ENCODE measurements at regions not wholly inside any gene's neighbourhood (a gene's known extent, or its start where the extent isn't known, plus 50 kb on each side); places are given as distances from the start of the nearest gene placed in this dataset.

DNA sequence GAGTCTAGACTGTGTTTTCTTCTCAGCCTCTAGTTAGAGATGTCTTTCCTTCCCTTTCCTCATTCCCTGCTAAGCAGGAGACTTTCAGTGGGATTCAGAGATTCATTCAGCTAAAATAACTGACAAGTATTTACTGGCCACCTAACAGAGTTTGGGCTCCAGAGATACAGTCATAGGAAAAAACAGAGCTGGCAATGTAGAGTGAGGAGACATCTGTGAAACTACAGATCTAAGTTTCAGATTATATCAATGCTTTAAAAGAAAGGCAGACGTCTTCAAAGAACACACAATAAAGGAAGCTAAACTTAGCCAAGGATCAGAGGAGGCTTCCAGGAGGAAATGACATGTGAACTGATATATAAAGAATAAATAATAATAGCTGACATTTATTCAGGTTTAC is 355.6 kb upstream of the DDI1 start:
- Histone ChIP-seq H4K20me1 (ENCODE audit: insufficient read depth) (no peaks in the 10 kb centered on the region), H2AFZ (no peak overlapping the region), H3K79me2 (ENCODE audit: insufficient read depth) (no peaks in the 10 kb centered on the region), H3K36me3 (ENCODE audit: low read depth) (no peaks in the 10 kb centered on the region), H3K9me3 (ENCODE audit: low read depth) (no peaks in the 10 kb centered on the region), H3K27me3 (replicated peaks; ENCODE audit: insufficient read depth) (no peaks in the 10 kb centered on the region), H3K4me3 (no peak overlapping the region), H3K4me1 (ENCODE audit: insufficient read depth) (peaks cover 12% of the 10 kb centered on the region), H3K9me2 (ENCODE audit: insufficient read depth) (no peaks in the 10 kb centered on the region), H3K4me2 (ENCODE audit: unreplicated experiment) (no peak overlapping the region), H3F3A (ENCODE audit: insufficient read depth) (peaks cover 28% of the 10 kb centered on the region), H3K9ac (no peak overlapping the region), H3K27ac (no peak overlapping the region)
- 66 to 85% methylated on average over 1 of the region's 1 CpG for WGBS, 2 experiments (ENCODE audit: low coverage in 1 of 2, low lambda C conversion rate in 2 of 2, missing lambda C conversion rate in 2 of 2)
- DNase-seq: no peak
- in situ Hi-C loops (cut with MboI): loop anchor here (10.0 to 25.0 kb wide), 2 partner anchors 484 to 656 kb away; partner anchors contain the start of gene PDGFD
- TF ChIP-seq EZH2 (IDR thresholded peaks at IDR 0.05; ENCODE audit: insufficient read depth, poor library complexity, severe bottlenecking): no peak
- TF ChIP-seq EZH2phosphoT487 (IDR thresholded peaks at IDR 0.05; ENCODE audit: insufficient read depth, low read depth): no peak

DNA sequence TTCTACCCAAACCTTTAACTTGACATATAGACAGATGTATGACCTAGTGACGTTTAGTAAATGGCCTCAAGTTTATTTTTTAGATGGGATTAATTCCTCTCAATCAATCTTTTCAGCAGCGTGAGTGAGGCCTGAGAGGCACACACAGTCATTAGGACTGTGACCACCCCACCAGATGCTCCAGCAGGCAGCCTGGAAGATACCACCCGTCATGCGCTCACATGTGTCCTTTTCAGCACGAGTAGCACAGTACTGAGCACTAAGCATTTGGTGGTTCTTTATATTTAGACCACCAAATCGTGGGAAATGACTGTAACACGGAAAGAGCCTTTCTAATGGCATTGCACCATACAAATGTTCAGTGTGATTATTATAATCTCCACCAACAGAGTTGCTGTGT is 354.6 kb upstream of the DDI1 start:
- peak overlapping the region; percentile 54 for H2AFZ ChIP-seq

DNA sequence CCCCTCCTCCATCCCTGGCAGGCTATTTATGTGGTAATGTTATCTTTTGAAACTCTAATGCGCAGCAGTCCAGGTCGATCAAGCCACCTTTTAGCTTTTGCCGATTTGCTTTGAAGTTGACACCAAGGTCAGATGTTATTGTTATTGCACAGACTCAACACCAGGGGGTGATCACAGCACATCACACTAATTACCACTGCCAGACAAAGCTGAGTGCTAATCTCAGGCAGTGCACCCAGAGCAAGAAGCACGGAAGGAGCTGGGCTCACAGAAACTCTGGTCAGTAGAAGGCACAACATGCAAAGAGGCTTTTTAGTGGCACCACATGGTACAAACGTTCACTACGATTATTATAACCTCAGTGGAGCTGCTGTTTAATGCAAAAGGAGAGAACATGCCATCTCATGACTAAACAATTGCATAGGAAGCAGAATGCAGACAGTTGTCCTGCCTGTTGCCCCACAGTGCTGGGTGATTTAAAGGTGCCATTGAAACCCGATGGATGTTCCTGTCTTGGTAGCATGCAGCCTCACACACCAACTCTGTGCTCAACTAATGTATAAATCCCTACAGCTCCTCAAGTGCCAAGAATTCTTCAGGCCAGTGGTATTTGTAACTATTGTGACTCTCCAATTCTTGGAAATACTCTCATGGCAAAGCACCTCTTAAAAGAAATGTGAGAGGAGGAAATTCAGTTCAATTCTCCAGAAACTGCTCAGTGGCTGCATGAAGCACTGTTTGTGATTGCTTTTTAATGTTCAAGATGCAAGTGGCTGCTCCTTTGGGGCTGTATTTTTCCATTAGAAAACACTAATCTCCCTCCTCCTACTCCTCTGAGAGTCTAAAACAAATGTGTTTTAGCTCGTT is 353.9 kb upstream of the DDI1 start:
- Histone ChIP-seq H3K4me3 (peak overlapping the region; percentile 20; the same call in 1 of the 2 replicates), H3K9ac (no peak overlapping the region), H3K9me2 (ENCODE audit: insufficient read depth) (no peaks in the 10 kb centered on the region), H3K79me2 (ENCODE audit: insufficient read depth) (no peaks in the 10 kb centered on the region), H3K4me1 (ENCODE audit: insufficient read depth) (peaks cover 12% of the 10 kb centered on the region), H3K9me3 (ENCODE audit: low read depth) (no peaks in the 10 kb centered on the region), H3K36me3 (ENCODE audit: low read depth) (no peaks in the 10 kb centered on the region), H3K27me3 (replicated peaks; ENCODE audit: insufficient read depth) (no peaks in the 10 kb centered on the region), H3F3A (ENCODE audit: insufficient read depth) (peaks cover 18% of the 10 kb centered on the region; the same call in 1 of the 2 replicates), H3K4me2 (ENCODE audit: unreplicated experiment) (peak overlapping the region; percentile 41), H2AFZ (peak overlapping the region; percentile 54), H3K27ac (no peak overlapping the region), H4K20me1 (ENCODE audit: insufficient read depth) (no peaks in the 10 kb centered on the region)
- TF ChIP-seq EZH2 (IDR thresholded peaks at IDR 0.05; ENCODE audit: insufficient read depth, poor library complexity, severe bottlenecking): no peak
- TF ChIP-seq EZH2phosphoT487 (IDR thresholded peaks at IDR 0.05; ENCODE audit: insufficient read depth, low read depth): no peak
- in situ Hi-C loops (cut with MboI): loop anchor here (10.0 to 25.0 kb wide), 2 partner anchors 482 to 655 kb away; partner anchors contain the start of gene PDGFD
- peak; percentile 80 for DNase-seq
- 5 to 10% methylated on average over 8 of the region's 8 CpGs for WGBS, 2 experiments (ENCODE audit: low coverage in 1 of 2, low lambda C conversion rate in 2 of 2, missing lambda C conversion rate in 2 of 2)

More for the DNA sequence above, 354.6 kb upstream of the DDI1 start:
- Histone ChIP-seq H3K27ac (no peak overlapping the region), H3K4me1 (ENCODE audit: insufficient read depth) (peaks cover 12% of the 10 kb centered on the region), H3K9ac (no peak overlapping the region), H3F3A (ENCODE audit: insufficient read depth) (peaks cover 18% of the 10 kb centered on the region; the same call in 1 of the 2 replicates), H3K79me2 (ENCODE audit: insufficient read depth) (no peaks in the 10 kb centered on the region), H3K36me3 (ENCODE audit: low read depth) (no peaks in the 10 kb centered on the region), H3K4me2 (ENCODE audit: unreplicated experiment) (no peak overlapping the region), H3K9me3 (ENCODE audit: low read depth) (no peaks in the 10 kb centered on the region), H3K27me3 (replicated peaks; ENCODE audit: insufficient read depth) (no peaks in the 10 kb centered on the region), H3K9me2 (ENCODE audit: insufficient read depth) (no peaks in the 10 kb centered on the region), H3K4me3 (no peak overlapping the region), H4K20me1 (ENCODE audit: insufficient read depth) (no peaks in the 10 kb centered on the region)
- 55% methylated on average over 7 of the region's 7 CpGs for WGBS, 2 experiments (ENCODE audit: low coverage in 1 of 2, low lambda C conversion rate in 2 of 2, missing lambda C conversion rate in 2 of 2)
- TF ChIP-seq EZH2phosphoT487 (IDR thresholded peaks at IDR 0.05; ENCODE audit: insufficient read depth, low read depth): no peak
- no peak for TF ChIP-seq EZH2 (IDR thresholded peaks at IDR 0.05; ENCODE audit: insufficient read depth, poor library complexity, severe bottlenecking)
- no peak for DNase-seq
- in situ Hi-C loops (cut with MboI): loop anchor here (10.0 to 25.0 kb wide), 2 partner anchors 483 to 655 kb away; partner anchors contain the start of gene PDGFD

DNA sequence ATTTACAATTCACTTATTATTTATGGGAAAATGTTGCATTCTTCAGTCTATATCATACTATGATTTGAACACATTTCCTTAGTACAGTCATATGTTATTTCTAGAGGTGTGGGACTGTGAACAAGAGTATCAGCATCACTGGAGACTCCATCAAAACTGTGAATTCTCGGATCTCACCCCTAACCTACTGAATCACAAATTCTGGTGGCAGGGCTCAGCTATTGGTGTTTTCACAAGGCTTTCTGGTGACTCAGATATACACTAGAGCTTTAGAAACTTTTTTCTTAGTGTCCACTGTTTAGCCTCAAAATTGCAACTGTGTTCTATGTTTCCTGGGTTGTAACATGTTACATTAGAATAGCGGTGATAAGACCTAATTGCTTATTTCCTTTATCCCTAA is 352.9 kb upstream of the DDI1 start:
- Histone ChIP-seq H3K9ac (no peak overlapping the region), H3K27ac (no peak overlapping the region), H3K27me3 (replicated peaks; ENCODE audit: insufficient read depth) (no peaks in the 10 kb centered on the region), H3K36me3 (ENCODE audit: low read depth) (no peaks in the 10 kb centered on the region), H3K4me3 (no peak overlapping the region), H3K4me2 (ENCODE audit: unreplicated experiment) (no peak overlapping the region), H2AFZ (no peak overlapping the region), H3K4me1 (ENCODE audit: insufficient read depth) (peaks cover 12% of the 10 kb centered on the region), H3K9me2 (ENCODE audit: insufficient read depth) (no peaks in the 10 kb centered on the region), H3F3A (ENCODE audit: insufficient read depth) (peaks cover 18% of the 10 kb centered on the region; the same call in 1 of the 2 replicates), H3K9me3 (ENCODE audit: low read depth) (no peaks in the 10 kb centered on the region), H3K79me2 (ENCODE audit: insufficient read depth) (no peaks in the 10 kb centered on the region), H4K20me1 (ENCODE audit: insufficient read depth) (no peaks in the 10 kb centered on the region)
- TF ChIP-seq EZH2phosphoT487 (IDR thresholded peaks at IDR 0.05; ENCODE audit: insufficient read depth, low read depth): no peak
- TF ChIP-seq EZH2 (IDR thresholded peaks at IDR 0.05; ENCODE audit: insufficient read depth, poor library complexity, severe bottlenecking): no peak
- WGBS, 2 experiments (ENCODE audit: low coverage in 1 of 2, low lambda C conversion rate in 2 of 2, missing lambda C conversion rate in 2 of 2): 80 to 85% methylated on average over 2 of the region's 2 CpGs
- DNase-seq: peak; percentile 55
- in situ Hi-C loops (cut with MboI): loop anchor here (10.0 to 25.0 kb wide), 2 partner anchors 481 to 654 kb away; partner anchors contain the start of gene PDGFD

Data from GM23248 (cell line).